Muscle layer of duodenum (tissue), 2 donors: ENCODE measurements at regions not wholly inside any gene's neighbourhood (a gene's known extent, or its start where the extent isn't known, plus 50 kb on each side); places are given as distances from the start of the nearest gene placed in this dataset.
"Not testable (repeated sequence)": the region's sequence is repeated elsewhere in the genome, so short reads cannot be mapped to it uniquely, and the experiment has no call there.

Source experiments
- H3K27ac ChIP-seq: one replicate; pipeline ENCODE4 v1.7.0; 2013; ENCODE audit warnings: mild to moderate bottlenecking, low read length
- H3K27me3 ChIP-seq: one replicate; pipeline ENCODE4 v1.7.0; 2013; ENCODE audit warnings: low read depth, mild to moderate bottlenecking, control low read depth, low read length
- H3K36me3 ChIP-seq, 2 donors: one replicate each; pipeline ENCODE4 v1.7.0; 2013; ENCODE audit warnings: low read length in 2 of 2, control low read depth in 1 of 2, mild to moderate bottlenecking in 1 of 2; ENCODE audit not compliant: insufficient read depth in 2 of 2, control insufficient read depth in 1 of 2
- H3K4me1 ChIP-seq, 2 donors: one replicate each; pipeline ENCODE4 v1.7.0; 2013; ENCODE audit warnings: low read length in 2 of 2, mild to moderate bottlenecking in 2 of 2, control low read depth in 1 of 2, moderate library complexity in 1 of 2; ENCODE audit not compliant: insufficient read depth in 2 of 2, control insufficient read depth in 1 of 2
- H3K4me3 ChIP-seq, 2 donors: one replicate each; pipeline ENCODE4 v1.7.0; 2013; ENCODE audit warnings: low read length in 2 of 2, low read depth in 1 of 2, mild to moderate bottlenecking in 1 of 2
- H3K9me3 ChIP-seq, 2 donors: one replicate each; pipeline ENCODE4 v1.7.0; 2013; ENCODE audit warnings: low read length in 2 of 2, control low read depth in 1 of 2, mild to moderate bottlenecking in 1 of 2; ENCODE audit not compliant: control insufficient read depth in 1 of 2
- donor health status: healthy.

GRCh38 chr9:27828908-27829307 is 255.6 kb upstream of the C9orf72 start:
- H3K27ac ChIP-seq: no peak overlapping the region
- H3K27me3 ChIP-seq: no peaks in the 10 kb centered on the region
- no peak overlapping the region for H3K4me3 ChIP-seq
- H3K9me3 ChIP-seq: no peaks in the 10 kb centered on the region
- H3K4me1 ChIP-seq: peaks cover 0 to 5% of the 10 kb centered on the region in 2 donors
- H3K36me3 ChIP-seq: no peaks in the 10 kb centered on the region

GRCh38 chr9:27829621-27830020 is 256.3 kb upstream of the C9orf72 start:
- H3K4me1 ChIP-seq: peaks cover 0 to 5% of the 10 kb centered on the region in 2 donors
- H3K27me3 ChIP-seq: no peaks in the 10 kb centered on the region
- H3K36me3 ChIP-seq: no peaks in the 10 kb centered on the region
- no peak overlapping the region for H3K4me3 ChIP-seq
- H3K9me3 ChIP-seq: no peaks in the 10 kb centered on the region
- H3K27ac ChIP-seq: no peak overlapping the region

- H3K9me3 ChIP-seq: not testable (repeated sequence)
These were observed 258.8 kb upstream of the C9orf72 start for GRCh38 chr9:27832108-27832507.

DNA sequence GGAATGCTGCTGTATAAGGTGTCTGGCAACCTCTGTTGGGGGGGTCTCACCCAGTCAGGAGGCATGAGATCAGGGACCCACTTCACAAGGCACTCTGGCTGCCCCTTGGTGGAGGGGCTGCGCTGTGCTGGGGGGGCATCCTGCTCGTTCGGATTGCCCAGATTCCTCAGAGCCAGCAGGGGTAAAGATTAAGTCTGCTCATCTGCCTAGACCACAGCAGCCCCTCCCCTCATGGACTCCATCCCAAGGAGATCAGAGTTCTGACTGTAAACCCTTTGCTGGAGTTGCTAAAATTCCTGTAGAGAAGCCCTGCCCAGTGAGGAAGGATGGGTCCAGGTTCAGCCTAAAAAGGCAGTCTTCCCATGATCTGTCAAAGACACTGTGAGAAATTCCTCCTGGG is 262.0 kb upstream of the C9orf72 start:
- Histone ChIP-seq H3K36me3 (no peaks in the 10 kb centered on the region), H3K4me3 (no peak overlapping the region), H3K27me3 (no peaks in the 10 kb centered on the region), H3K9me3 (no peaks in the 10 kb centered on the region), H3K27ac (no peak overlapping the region), H3K4me1 (no peaks in the 10 kb centered on the region)

More at GRCh38 chr9:27832108-27832507, 258.8 kb upstream of the C9orf72 start:
- not testable (repeated sequence) for H3K27ac ChIP-seq, H3K36me3 ChIP-seq, H3K27me3 ChIP-seq, H3K4me1 ChIP-seq, H3K4me3 ChIP-seq

DNA sequence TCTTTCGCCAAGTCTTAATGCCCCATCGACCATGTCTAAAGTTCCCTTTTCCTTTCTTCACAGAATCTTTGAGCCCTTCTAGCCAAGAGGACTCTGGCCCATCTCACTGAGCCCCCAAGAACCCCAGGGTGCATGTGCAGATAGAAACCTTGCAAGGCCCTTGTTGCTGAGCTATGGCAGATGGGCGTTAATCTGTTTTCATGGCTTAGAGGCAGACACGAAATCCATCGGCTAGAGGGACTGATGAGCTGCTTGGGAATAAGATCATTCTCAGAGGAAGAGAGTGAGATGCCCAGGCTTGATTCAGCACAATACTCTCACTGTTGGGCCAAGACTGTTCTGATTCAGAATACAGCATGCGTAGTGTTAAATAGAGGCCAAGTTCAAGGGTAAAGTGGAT is 262.5 kb upstream of the C9orf72 start:
- no peak overlapping the region for H3K27ac ChIP-seq
- no peaks in the 10 kb centered on the region for H3K9me3 ChIP-seq
- H3K36me3 ChIP-seq: no peaks in the 10 kb centered on the region
- H3K27me3 ChIP-seq: no peaks in the 10 kb centered on the region
- H3K4me3 ChIP-seq: no peak overlapping the region
- no peaks in the 10 kb centered on the region for H3K4me1 ChIP-seq

GRCh38 chr9:27836661-27837401 is 263.6 kb upstream of the C9orf72 start:
- Histone ChIP-seq H3K27ac (no peak overlapping the region), H3K27me3 (no peaks in the 10 kb centered on the region), H3K36me3 (no peaks in the 10 kb centered on the region), H3K9me3 (no peaks in the 10 kb centered on the region), H3K4me1 (no peaks in the 10 kb centered on the region), H3K4me3 (no peak overlapping the region)

GRCh38 chr9:27838876-27839275 is 265.6 kb upstream of the C9orf72 start:
- Histone ChIP-seq H3K4me1 (no peaks in the 10 kb centered on the region), H3K4me3 (no peak overlapping the region), H3K9me3 (no peaks in the 10 kb centered on the region), H3K27me3 (no peaks in the 10 kb centered on the region), H3K36me3 (no peaks in the 10 kb centered on the region), H3K27ac (no peak overlapping the region)

DNA sequence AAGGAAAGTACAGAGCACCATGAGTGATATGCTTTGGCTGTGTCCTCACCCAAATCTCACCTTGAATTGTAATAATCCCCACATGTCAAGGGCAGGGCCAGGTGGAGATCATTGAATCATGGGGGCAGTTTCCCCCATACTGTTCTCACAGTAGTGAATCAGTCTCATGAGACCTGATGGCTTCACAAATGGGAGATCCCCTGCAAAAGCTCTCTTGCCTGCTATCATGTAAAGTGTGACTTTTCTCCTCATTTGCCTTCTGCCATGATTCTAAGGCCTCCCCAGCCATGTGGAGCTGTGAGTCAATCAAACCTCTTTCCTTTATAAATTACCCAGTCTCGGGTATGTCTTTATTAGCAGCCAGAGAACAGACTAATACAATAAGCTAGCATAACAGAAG is 266.5 kb upstream of the C9orf72 start:
- H3K27me3 ChIP-seq, H3K27ac ChIP-seq, H3K36me3 ChIP-seq, H3K4me1 ChIP-seq, H3K4me3 ChIP-seq, H3K9me3 ChIP-seq: not testable (repeated sequence)

DNA sequence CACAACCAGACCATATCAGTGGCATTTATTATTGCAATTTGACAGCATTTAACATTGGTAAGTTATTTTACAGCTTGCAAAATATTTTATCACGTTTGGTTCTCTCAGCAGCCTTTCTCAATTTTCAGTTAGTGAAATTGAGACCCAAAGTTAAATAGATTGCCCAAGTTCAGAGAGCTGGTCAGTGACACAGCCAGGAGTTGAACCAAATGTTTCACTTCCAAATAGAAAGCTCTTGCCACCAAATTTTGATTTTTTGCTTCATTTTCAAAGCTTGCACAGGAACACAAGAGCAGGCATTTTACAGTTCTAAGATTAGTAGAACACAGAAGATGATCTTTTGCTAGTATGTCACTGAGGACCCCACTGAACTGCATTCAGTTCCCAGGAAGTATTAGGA is 271.5 kb upstream of the C9orf72 start:
- H3K36me3 ChIP-seq: no peaks in the 10 kb centered on the region

DNA sequence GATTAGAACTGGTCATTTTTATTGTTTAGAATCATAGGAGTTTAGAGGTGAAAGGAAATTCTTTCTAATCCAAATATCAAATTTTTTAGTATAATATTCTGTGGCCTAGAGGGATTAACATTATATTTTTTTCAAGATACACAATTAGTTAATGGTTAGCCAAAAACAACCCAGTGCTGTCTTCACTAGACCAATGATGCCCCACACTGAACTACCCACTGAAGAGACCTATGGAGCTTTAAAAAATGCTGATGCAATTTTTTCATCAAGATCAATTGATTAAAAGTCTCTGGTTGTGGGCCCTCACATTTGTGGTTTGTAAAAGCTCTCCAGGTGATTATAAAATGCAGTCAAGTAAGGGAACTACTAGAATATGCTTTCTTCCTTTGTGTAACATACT is 274.1 kb upstream of the C9orf72 start:
- Histone ChIP-seq H3K4me3 (no peak overlapping the region), H3K27me3 (no peaks in the 10 kb centered on the region), H3K27ac (no peak overlapping the region), H3K4me1 (no peaks in the 10 kb centered on the region), H3K36me3 (no peaks in the 10 kb centered on the region), H3K9me3 (no peaks in the 10 kb centered on the region)

More for the DNA sequence above, 271.5 kb upstream of the C9orf72 start:
- Histone ChIP-seq H3K4me1 (no peaks in the 10 kb centered on the region), H3K9me3 (no peaks in the 10 kb centered on the region), H3K27ac (no peak overlapping the region), H3K4me3 (no peak overlapping the region), H3K27me3 (no peaks in the 10 kb centered on the region)

DNA sequence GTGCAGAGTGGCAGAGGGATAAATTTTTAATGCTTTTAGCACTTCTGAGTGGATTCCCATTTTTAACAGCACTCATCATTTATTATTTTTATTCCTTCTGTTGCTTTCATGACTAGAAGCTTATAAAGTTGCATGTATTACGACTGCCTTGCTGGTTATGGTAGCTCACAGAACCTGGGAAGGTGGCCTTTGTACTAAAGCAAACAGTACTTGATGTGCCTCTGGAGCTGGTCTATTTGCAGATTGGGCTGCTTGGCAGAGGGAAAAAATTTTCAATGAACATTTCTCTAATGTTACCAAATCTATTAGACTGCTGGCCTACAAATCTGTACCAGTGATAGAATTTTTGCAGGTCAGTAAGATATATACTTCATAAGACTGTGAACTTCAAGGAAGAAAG is 274.5 kb upstream of the C9orf72 start:
- Histone ChIP-seq H3K27ac (no peak overlapping the region), H3K36me3 (no peaks in the 10 kb centered on the region), H3K4me1 (no peaks in the 10 kb centered on the region), H3K4me3 (no peak overlapping the region), H3K27me3 (no peaks in the 10 kb centered on the region), H3K9me3 (no peaks in the 10 kb centered on the region)

GRCh38 chr9:27848315-27848714 is 275.0 kb upstream of the C9orf72 start:
- H3K36me3 ChIP-seq: no peaks in the 10 kb centered on the region
- H3K27me3 ChIP-seq: no peaks in the 10 kb centered on the region
- no peak overlapping the region for H3K4me3 ChIP-seq
- H3K4me1 ChIP-seq: no peaks in the 10 kb centered on the region
- no peaks in the 10 kb centered on the region for H3K9me3 ChIP-seq
- H3K27ac ChIP-seq: no peak overlapping the region
